GM18909 (cell line): ENCODE measurements at regions not wholly inside any gene's neighbourhood (a gene's known extent, or its start where the extent isn't known, plus 50 kb on each side); places are given as distances from the start of the nearest gene placed in this dataset.

Source experiments
- ATAC-seq: cut with Tn5 transposase; IDR thresholded peaks from one replicate; pipeline ENCODE4 v1.9.1; 2021; ENCODE audit warnings: mild to moderate bottlenecking; ENCODE audit not compliant: unreplicated experiment, poor library complexity

DNA sequence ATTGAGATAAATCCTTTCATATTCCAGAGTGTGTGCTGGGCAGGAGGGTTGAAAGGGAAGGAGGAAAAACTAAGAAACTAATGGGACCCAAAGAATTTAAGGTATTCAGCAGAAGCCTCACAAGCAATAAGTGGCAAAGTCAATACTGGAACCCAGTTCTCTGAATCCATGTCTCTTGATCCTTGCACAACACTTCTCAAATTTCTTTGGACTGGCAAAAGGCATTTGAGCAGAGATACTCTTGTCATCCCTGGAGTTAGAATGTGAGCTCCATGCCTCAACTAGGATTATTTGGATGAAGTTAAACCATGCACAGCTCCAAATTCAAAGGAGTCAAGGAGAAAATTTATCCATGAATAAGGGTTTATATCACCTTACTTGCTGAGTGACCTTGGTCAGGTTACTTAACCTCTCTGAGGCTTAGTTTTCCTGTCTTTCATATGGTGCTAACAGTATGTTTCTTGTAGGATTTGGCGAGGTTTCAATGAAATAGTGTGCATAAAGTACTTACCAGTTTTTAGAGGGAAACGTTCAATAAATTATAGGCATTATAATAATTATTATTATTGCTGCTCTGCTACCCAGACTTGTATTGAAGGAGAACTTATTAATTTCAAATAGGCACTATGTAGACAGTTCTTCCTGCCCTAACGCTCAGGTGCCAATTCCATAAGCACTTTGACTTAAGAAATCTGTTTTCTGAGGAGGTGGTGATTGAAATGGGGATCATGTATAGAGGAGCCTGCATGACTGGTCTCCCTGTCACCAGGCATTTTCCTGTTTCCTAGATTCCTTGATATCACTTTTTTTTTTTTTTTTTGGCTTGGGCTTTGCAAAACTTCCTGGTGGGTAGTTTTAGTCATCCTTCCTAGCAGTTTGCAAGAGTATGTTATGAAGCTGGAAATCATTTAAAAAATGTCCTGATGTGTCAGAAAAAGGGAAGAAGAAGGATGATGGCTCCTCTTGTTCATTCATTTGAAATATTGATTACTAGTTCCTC is 125.0 kb upstream of the JUN start:
- ATAC-seq: no peak

DNA sequence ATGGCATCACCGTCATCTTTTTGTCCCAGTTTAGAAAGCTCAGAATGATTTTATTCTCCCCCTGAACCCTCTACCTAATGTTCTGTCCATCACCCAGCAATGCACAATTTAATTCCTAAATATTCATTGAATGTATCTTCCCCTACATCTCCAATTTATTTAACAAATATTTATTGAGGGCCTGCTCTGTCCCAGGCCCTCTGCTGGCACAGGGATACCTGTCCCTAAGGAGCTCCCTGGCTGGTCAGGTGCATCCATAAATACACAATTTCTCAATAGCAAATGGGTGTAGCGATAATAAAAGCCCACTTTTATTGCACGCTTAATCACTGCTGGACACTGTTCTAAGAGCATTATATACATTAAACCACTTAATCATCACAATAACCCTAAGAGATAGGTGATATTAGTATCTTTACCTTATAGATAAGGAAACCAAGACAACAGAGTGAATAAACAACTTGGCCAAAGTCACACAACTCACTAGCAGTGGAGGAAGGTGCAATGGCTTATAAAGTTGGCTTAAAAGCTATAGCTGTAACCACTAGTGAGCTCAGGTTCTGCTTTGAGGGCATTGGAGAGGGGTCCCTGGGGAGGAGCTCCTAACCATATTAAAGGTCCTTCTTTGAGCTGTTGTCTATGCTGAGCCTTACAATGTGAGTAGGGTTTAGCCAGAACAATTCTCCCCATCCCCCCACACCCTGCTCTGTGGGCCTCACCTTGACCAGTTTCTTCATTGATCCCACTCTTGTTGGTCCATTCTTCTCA is 126.3 kb upstream of the JUN start:
- ATAC-seq: no peak

DNA sequence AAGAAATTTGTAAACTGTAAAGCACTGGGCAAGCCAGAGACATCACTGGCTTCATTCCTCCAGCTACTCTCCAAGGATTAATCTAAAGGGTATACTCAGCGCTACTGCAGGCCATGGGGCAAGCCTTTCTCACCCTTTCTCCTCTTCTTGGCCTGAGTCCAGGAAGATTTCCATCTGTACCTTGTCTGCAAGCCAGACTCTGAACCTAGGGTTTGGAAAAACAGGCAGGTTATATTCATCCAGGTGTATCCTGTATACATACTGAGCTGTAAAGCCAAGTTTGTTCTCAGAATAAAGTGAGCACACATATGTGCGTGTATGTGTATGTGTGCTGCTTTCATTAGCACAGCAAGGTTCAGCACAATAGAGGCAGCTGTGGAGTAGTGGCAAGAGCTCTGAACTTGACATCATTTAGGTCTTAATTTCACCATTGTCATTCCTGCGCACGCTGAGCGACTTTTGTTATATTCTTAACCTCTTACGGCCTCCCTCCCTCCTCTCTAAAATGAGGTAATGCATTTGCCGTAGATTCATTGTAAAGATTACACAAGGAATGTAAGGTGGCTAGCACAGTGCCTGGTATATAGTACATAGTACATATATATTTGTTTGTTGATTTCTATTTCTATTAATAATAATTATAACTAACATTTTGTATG is 128.1 kb upstream of the JUN start:
- ATAC-seq: no peak

DNA sequence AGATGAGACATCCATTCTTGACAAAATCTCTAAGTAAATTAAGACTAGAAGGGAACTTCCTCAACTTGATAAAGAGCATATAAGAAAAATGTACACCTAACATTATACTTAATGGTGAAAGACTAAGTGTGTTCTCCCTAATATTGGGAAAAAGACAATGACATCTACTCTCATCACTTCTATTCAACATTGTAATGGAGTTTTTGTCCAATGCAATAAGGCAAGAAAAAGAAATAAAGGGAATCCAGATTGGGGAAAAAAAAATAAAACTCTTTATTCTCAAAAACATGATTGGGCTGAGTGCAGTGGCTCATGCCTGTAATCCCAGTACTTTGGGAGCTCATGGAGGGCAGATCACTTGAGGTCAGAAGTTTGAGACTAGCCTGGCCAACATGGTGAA is 131.1 kb upstream of the JUN start:
- ATAC-seq: no peak

DNA sequence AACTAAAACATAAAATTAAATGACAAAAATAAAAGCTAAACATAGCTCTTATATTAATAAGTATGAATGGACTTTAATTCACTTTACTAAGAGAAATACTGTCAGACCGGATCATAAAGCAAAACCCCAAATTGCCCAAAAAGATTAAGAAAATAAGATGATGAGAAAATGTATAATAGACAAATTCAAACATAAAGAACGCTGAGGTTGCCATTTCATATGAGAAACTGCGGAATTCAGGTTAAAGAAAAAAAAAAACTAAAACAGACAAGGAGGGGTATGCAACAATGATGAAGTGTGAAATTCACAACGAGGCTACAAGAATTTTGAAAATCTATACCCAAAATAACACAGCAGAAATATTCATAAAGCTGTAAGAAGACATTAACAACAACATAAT is 133.6 kb upstream of the JUN start:
- no peak for ATAC-seq

DNA sequence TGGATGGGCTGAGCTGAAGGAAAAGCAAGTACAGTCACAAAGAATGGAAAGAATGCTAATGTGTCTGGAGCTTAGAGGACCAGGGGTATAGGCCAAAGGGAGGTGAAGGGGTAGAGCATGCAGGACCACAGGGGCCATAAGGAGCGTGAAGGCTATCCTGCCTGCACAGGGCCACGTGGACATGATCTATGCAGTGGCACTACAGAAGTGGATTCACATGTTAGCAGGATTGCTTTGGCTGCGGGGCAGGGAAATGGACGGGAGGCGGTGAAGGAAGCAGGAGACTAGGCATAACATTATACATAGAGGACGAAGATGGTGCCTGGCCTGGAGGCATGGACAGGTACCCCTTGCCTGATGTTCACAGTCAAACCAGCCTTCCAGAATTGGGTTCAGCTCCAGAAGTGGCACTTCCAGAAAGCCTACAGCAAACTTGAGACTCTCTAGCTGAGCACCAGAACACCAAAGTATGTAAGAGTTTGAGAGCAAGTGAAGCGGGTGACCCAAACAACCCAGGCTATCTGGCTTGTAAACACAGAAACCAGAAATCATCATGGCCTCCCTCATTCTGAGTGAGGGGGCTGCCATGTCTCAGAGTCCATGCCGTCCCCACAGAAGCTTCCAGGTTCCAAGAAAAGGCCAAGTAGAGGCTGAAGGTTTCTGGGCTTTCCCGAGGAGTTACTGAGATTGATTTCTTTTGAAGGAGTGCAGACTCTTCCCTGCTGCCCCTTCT is 135.5 kb upstream of the JUN start:
- ATAC-seq: no peak

DNA sequence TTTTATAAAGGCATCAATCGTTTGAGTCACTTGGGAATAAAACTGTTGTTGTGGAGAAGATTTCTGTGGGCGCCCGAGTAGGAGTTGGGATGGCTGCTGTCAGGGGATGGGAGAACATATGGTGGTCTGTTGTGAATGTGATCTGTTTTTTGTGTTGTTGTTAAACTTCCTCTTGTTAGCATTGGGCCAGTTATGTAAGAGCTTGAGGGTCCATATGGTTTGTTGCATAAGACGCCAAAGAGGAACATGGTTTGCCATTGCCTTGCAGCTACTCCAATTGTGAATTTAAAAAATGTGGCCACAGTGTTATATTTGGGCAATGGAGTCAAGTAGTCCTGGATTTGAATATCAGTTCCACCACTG is 136.1 kb upstream of the JUN start:
- no peak for ATAC-seq

DNA sequence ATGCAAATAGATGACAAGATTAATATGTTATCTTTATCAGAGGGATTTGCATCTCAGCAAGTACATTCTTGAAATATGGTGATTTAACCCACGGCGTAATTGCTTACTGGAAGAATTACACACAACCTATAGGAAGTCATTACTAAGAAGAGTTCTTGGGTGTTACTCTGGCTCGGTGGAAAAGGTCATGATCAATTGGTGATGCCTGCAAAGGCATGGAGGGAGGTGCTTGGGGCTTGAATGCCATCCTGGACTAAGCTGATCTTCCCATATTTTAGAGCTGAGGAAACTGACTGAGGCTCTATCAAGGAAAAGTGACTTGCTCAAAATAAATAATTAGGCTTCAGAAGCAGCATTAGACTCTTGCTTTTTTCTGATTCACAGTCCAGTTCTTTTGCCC is 137.5 kb upstream of the JUN start:
- no peak for ATAC-seq

DNA sequence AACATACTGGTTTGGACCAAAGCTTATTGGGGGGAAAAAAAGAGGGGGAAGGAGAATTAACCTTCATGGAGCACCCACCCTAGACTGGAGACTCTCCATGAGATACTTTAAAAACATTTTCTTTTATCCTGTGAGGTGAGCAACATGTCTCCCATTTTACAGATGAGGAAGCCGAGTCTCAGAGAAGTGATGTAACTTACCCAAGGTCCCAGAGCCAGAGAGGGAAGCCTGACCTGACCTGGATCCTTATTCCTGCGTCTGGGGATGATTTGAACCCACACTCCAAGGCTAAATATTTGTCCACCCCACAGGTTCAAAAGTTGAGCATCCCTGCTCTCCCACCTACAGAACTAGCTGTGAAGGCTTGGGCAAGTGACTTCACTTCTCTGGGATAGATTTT is 137.9 kb upstream of the JUN start:
- ATAC-seq: no peak

DNA sequence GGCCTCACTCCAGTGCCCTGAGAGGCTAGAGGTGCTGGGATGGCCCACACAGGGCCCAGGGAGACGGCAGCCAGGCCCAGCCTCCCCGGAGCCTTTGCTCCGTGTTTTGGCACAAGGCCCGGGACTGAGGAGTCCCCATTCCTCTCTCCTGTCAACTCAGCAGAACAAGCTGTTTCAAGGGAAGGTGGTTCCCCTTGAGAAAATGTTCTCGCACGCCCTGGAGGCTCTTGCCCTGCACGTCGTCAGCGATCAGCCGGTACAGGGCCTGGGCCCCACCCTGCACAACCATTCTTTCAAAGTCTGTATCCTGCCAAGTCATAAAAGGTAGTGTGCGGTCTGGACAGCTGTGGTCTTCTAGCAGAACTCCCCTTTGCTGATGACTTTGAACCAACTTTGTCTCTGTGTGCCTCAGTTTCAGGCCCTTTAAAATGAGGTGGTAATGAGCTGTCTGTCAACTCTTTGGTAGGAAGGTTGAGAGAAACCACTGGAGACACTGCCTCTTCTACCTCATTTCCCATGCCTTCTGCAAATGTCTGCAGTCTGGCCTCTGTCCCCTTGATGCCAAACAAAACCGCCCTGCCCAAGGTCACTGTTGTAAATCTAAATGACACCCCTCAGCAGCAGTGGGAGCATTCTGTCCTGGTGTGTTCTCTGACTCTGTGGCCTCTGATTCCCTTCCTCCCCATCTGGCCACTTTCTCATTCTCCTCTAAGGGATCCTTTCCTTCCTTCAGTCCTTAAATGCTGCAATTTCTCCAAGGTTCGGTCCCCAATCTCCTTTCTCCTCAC is 138.6 kb upstream of the JUN start:
- peak; percentile 95 for ATAC-seq

DNA sequence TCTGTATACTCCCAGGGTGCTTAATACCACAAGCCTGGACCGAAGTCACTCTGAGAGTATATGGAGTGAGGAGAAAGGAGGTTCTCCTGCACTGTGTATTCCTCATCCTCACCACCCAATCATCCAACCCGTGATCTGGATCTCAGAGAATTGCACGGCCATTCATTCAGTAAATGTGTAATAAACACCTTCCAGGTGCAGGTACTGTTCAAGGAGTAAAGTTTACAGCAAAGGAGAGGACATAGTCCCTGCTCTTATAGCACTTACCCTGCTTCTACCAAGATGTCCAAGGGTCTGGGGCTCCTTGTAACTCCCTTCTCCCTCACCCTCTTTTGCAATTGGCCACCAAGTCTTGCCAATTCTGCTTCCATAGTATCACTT is 139.2 kb upstream of the JUN start:
- ATAC-seq: no peak

DNA sequence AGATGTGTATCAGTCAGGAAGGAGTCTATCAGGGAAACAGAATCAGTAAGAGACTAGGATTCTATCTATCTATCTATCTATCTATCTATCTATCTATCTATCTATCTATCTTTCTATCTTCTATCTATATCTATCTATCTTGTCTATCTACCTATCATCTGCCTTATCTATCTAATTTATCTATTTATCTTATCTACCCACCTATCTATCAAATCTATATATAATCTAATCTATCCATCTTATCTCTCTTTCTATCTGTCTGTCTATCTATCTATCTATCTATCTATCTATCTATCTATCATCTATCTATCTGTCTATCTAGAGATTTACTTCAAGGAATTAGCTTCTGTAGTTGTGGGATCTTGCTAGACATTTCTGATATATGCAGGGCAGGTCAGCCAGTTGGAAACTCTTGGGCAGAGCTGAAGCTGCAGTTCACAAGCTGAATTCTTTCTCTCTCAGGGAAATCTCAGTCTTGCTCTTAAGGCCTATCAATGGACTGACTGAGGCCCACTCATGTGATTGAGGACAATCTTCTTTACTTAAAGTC is 140.2 kb upstream of the JUN start:
- no peak for ATAC-seq

DNA sequence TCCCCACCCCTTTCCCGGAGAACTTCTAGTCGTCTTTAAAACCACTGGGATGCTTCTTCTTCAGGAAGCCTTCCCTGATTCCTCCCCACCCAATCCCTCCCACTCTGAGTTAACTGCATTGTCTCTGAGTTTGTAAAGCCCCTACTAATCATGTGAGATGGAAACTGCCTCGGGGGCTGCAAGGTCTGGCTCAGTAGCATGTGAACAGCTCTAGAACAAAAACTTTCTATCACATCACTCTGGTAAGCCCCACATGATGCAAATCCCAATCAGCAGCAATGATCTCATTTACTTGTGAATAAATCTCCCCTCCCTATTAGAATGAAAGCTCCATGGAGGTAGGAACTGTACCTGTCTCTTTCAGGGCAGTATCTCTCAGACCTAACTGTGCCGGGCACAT is 141.0 kb upstream of the JUN start:
- ATAC-seq: no peak

DNA sequence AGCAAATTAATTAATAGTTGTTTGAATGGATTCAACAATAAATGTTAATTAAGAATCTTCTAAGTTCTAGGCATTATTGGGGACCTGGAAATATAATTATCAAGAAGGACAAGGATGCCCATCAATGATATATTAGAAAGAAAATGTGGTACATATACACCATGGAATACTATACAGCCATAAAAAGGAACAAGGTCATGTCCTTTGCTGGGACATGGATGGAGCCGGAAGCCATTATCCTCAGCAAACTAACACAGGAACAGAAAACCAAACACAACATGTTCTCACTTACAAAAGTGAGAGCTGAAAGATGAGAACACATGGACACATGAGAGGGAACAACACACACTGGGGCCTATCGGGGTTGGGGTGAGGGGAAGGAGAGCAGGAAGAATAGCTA is 141.4 kb upstream of the JUN start:
- ATAC-seq: no peak

DNA sequence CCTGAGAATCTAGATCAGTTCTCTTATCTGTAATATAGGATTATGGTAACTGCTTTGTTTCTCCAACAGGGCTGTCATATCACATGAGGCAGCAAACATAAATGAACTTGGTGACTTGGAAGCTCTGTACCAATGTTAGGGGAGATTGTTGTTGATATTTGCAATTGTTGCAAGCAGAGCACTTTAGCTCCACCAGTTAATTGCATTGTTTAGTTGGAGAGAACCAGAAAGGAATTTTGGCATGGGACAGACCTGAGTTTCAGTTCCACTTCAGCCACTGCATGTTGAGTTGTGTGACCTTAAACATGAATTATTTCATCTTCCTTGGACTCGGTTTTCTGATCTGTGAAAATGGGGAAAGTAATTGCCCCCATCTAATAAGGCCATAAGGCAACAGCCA is 142.3 kb upstream of the JUN start:
- no peak for ATAC-seq

DNA sequence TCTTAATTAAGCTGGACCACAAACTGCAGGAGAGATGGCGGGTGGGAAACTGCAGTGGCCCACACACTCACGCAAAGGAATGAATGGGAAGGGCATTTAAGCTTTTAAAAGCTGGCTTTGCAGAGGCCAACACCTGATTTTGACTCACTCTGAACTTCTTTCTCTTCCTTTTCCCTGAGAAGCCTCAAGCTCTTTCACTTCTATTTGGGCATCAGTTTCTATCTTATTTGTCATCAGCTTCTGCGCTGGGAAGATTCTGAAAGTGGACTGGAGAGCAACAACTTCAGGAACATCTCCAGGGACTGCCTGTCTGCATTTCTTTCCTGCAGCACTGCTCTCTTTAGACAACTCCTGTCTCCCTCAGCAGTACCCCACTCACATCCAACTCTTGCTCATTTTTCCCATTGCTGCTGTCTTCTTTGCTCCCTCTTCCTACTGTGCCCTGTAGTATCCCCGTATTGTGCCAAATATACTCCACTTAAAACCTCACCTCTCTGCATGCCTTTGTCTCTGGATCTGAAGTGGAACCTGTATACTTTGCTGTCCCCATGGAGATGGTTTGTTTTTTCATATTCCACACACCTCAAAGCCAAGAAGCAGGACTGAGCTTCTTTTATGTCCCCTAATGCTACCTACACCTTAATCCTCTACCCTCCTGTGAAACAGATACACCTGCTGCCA is 143.3 kb upstream of the JUN start:
- ATAC-seq: no peak

DNA sequence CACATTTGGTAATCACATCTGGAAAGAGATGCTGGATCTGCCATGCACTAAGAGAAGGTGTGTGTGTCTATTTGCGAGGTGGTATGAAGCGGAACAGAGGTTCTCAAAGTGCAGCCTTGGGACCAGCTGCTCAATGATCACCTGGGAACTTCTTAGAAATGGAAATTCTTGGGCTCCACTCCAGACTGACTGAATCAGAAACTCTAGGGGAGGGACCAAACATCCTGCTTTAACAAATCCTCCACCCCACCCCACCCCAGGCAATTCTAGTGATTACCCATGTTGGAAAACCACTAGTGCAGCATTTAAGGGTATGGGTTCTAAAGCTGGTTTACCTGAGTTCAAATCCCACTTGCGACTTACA is 143.9 kb upstream of the JUN start:
- no peak for ATAC-seq

DNA sequence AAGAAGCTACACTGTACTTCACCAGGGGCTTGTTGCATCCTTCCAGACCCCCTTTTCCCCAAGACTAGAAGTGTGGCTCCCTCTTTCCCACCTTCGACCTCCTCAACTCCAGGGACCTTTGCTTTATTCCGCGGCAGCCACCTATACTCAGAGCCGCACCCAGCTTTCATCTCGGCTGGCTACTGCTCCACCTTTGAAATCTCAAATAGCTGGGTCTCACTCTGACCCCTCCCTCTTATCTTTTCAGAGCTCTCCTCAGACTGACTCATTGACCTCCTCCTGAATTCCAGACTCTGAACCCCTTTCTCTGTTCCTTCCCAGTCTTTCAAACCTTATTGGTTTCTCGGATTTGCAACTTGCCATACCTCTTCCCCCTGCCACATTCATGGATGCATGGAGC is 144.7 kb upstream of the JUN start:
- ATAC-seq: no peak
